Stimulated activated CD4-positive, alpha-beta T cell treated with anti-CD3 and anti-CD28 coated beads, TNF-alpha, amount 100 ng/mL, for 4 hours (primary cell): ENCODE measurements at regions not wholly inside any gene's neighbourhood (a gene's known extent, or its start where the extent isn't known, plus 50 kb on each side); places are given as distances from the start of the nearest gene placed in this dataset.
"Not testable (repeated sequence)": the region's sequence is repeated elsewhere in the genome, so short reads cannot be mapped to it uniquely, and the experiment has no call there.

Experiments used
- DNase-seq, 3 experiments: peaks; one replicate each; pipeline ENCODE4 v3.0.0-alpha.2; 2020; ENCODE audit warnings: low read depth in 3 of 3

- no peak for DNase-seq
These were observed 97.1 kb downstream of the PLPPR4 start for GRCh38 chr1:99361406-99361805.

- no peak for DNase-seq
These were observed 99.2 kb downstream of the PLPPR4 start for GRCh38 chr1:99363531-99363930.

GRCh38 chr1:99365141-99365540, 100.8 kb downstream of the PLPPR4 start:
- DNase-seq, result no peak

GRCh38 chr1:99365545-99365944, 101.3 kb downstream of the PLPPR4 start:
- DNase-seq, result no peak

- DNase-seq, result no peak
These were observed 104.9 kb downstream of the PLPPR4 start for GRCh38 chr1:99369154-99369553.

GRCh38 chr1:99370476-99370875, 106.2 kb downstream of the PLPPR4 start:
- no peak for DNase-seq

- DNase-seq, result no peak
These were observed 107.1 kb downstream of the PLPPR4 start for GRCh38 chr1:99371413-99371812.

- no peak for DNase-seq
These were observed 109.8 kb downstream of the PLPPR4 start for GRCh38 chr1:99374109-99374508.

- not testable (repeated sequence) for DNase-seq
These were observed 110.4 kb downstream of the PLPPR4 start for GRCh38 chr1:99374693-99375092.

GRCh38 chr1:99384021-99384420, 119.7 kb downstream of the PLPPR4 start:
- no peak for DNase-seq

GRCh38 chr1:99385852-99386251, 121.6 kb downstream of the PLPPR4 start:
- DNase-seq, result no peak

GRCh38 chr1:99396389-99396788, 132.1 kb downstream of the PLPPR4 start:
- DNase-seq, result no peak

GRCh38 chr1:99397029-99397428, 132.7 kb downstream of the PLPPR4 start:
- no peak for DNase-seq

- DNase-seq, result no peak
These were observed 133.6 kb downstream of the PLPPR4 start for GRCh38 chr1:99397863-99398262.

- DNase-seq, result not testable (repeated sequence)
These were observed 137.3 kb downstream of the PLPPR4 start for GRCh38 chr1:99401556-99401955.

GRCh38 chr1:99404399-99404798, 140.1 kb downstream of the PLPPR4 start:
- DNase-seq, result not testable (repeated sequence)

GRCh38 chr1:99405325-99405724, 141.0 kb downstream of the PLPPR4 start:
- DNase-seq, result not testable (repeated sequence)

- DNase-seq, result no peak
These were observed 142.7 kb downstream of the PLPPR4 start for GRCh38 chr1:99407018-99407417.

- no peak for DNase-seq
These were observed 159.8 kb downstream of the PLPPR4 start for GRCh38 chr1:99424087-99424486.

GRCh38 chr1:99429754-99430153, 165.5 kb downstream of the PLPPR4 start:
- DNase-seq, result no peak

GRCh38 chr1:99438656-99439230, 174.5 kb downstream of the PLPPR4 start:
- DNase-seq, result no peak

GRCh38 chr1:99439433-99440075, 175.3 kb downstream of the PLPPR4 start:
- no peak for DNase-seq

GRCh38 chr1:99441299-99442095, 177.2 kb downstream of the PLPPR4 start:
- DNase-seq, result no peak
